ENCODE measurements at regions not wholly inside any gene's neighbourhood (a gene's known extent, or its start where the extent isn't known, plus 50 kb on each side); places are given as distances from the start of the nearest gene placed in this dataset.
"Not testable (repeated sequence)": the region's sequence is repeated elsewhere in the genome, so short reads cannot be mapped to it uniquely, and the experiment has no call there.

DNA sequence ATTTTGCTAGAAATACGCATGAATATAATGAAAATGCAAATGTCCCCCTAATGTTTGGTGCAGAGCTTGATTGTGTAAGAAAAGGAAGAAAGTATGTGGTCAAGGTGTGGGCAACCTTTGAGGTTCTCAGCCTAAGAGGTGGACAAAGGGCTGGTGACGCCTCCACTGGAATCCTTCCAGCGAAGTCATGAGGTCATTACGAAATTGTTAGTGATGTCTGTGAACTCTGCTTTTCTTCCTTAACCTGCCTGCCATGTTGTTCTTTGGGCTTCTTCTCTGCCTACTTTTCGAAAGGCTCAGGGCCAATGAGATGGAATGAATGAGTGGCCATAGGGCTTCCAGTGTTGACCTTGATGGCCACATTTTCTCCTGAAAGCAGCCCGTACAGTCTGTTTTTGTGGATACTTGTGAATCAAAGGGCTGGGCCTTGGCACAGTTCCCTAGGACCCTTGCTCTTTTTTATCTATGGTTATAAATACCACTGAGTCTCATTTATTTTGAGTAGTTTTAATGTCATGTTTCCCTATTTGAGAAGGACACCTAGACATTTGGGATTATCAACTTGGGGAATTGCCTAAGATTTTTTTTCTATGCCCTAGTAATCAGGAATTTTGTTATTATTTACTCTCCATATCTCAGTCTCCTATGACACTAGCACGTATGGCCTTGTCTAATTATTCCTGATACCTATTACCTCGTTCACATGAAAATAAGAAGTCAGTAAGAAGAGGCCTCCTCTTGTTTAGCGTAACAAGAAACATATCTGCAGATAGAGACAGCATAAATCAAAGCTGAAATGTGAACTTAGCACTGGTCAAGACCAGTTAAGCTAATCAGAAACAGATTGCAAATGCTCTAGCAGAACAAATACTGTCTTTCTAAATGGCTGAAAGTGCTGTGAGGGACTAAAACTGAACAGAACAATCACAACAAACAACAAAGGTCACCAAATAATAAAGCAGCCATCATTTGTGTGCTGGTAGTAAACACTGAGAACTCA, 334.6 kb downstream of the BCL2L11 start:
- DNase-seq: not testable (repeated sequence)

DNA sequence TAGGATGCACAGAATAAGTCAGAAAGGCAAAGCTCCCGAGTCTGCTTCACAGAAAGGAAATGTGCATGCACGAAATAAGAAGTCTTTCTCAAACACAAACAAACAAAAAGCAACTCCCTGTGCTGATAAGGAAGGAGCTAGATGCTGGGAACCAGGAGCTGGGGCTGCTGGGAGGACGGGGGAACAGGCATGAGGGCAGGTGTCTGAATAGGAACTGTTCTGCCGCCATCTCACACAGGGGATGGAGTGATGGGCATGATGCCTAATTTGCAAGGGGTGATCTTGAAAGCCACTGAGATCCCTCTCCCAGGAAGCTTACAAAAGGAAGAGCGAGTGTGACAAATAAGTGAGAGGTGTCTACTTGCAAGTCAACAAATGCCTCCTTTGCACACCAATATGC, 336.5 kb downstream of the BCL2L11 start:
- not testable (repeated sequence) for DNase-seq

DNA sequence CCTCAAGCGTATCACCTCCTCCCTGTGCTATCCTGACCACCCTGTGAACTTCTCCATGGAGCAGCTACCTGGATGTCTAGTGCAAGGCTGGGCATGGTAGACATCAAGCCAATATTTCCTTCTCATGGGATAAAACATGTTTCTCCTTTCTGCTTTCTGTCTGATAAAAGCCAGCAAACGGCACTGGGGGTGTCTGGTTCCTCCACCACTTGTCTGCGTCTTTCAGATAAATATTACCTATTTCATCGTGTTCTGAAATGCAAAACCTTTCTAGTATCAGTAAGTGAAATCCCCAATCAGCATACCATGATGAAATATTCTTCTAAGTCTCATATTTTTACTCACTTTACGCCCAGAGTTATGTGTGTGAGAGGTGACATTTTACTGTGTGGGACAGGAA, 340.2 kb downstream of the BCL2L11 start:
- DNase-seq: not testable (repeated sequence)

DNA sequence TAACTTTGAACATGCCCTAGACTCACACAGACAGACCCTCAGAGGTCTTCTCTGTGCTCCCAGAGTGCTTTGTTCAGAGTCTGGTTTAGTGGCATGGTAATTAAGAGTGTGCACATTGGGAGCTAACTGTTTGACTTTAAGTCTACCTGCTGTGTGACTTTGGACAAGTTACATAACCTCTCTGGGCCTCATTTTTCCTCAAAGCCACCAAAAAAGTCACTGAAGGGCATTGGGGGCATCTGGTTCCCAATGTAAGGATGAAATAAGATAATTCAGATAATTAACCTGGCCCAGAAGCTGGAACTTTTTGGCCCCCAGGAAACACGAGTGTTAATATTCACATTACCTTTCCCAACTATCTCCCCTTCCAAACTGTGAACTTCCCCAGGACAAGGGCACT, 341.1 kb downstream of the BCL2L11 start:
- not testable (repeated sequence) for DNase-seq

DNA sequence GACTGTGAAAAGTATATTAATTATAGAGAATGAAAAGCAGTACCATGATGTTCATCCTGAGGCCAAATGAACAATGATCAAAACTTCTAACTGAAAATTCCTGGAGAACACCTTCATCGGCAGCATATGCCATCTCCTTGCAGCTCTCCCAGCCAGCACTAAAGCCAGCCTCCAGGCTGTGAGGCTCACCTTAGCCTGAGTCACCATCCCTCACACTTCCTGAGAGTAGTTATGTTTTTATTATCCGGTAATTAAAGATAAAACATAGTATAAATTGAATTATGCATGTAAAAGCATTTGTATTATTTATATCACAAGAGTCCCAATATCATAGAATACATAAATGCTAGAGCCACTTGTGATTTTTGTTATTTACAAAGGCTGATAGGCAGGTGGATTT, 341.9 kb downstream of the BCL2L11 start:
- DNase-seq: not testable (repeated sequence)

DNA sequence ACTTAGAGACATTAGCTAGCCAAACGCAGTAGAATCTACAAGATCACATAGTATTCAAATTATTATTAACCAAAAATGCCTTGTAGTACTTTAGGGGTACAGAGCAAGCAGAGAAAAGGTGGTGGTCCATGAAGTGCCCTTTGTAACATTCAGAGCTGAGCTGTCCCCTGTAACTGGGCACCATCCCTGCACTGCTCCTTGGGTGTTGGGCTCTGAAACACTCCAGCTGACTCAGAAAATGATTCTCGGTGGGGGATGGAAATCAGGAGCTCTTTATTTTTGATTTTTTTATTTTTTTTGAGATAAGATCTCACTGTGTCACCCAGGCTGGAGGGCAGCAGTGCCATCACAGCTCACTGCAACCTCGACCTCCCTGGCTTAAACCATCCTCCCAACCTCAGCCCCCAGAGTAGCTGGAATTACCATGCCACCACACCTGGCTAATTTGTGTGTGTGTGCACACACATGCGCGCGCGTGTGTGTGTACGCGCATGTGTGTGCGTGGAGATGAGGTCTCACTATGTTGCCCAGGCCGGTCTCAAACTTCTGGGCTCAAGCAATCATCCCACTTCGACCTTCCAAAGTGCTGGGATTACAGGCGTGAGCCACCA, 342.6 kb downstream of the BCL2L11 start:
- DNase-seq: not testable (repeated sequence)

DNA sequence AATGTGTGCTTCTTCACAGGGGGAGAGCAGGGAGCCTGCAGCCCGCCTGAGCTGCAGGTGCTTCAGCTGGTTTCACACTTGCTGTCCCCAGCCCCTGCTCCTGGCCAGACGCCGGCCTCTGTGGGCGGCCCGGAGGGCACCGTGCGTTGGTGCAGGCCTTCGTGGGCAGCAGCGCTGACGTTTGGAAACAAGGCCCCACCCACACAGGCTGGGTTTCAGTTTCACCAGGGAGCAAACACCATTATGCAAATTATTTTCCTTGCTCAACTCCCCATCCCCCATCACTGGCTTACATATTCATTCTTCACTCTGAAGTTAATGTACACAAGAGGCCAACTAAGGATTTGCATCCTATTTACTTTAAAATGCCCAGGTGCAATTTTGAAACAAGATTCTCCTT, 343.2 kb downstream of the BCL2L11 start:
- not testable (repeated sequence) for DNase-seq

DNA sequence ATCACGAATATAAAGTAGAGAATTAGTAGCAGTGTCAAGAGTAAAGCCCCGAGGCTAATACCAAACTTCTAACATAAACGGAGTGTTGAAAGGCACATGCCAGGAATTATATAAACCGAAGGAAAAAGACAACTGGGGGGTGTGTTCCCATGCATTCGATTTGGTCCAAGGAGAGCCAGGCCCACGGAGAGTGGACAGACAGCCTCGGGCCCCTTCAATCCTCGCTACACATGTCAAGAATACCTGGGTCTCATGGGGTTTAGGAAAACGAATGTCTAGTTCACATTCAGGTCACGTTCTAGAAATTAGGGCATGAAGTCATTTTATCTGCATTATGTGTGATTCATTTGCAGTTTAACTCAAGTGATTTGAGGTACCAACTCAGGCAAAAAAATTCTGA, 343.7 kb downstream of the BCL2L11 start:
- not testable (repeated sequence) for DNase-seq

DNA sequence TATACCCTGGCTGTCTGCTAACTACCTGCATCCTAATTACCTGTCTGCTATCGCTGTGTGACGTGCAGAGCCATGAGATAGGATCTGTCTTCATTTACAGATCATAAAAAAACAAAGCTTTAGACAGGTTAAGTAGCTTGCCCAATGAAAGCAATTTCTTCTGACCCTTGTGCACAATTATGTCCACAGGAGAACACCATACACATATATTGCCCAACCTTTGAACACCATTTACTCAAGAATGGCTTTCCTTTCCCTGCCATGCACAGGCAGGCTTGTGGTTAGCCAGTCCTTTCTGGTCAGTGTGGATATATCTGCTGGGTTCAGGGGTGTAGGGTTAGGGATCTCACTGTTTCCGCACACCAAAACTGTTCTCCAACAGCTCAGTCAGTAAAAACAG, 344.8 kb downstream of the BCL2L11 start:
- not testable (repeated sequence) for DNase-seq

DNA sequence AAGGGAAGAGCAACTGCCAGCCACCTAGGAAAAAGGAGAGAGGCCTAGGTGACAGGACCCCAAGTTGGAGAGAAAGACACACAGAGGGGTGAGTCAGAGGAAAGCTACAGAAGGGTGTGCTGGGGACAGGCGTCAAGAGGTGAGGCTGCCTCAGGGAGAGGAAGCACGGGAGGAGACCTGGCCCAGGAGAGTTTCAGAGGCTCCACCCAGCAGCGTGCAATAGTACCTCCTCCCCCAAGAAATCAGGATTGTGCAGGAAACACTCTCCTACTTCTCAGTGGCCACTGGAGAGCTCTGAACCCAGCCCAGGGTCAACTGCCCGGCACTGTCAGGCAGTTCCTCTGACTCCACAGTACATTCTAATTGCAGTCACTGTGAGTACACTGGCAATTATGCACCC, 346.0 kb downstream of the BCL2L11 start:
- DNase-seq: not testable (repeated sequence)

DNA sequence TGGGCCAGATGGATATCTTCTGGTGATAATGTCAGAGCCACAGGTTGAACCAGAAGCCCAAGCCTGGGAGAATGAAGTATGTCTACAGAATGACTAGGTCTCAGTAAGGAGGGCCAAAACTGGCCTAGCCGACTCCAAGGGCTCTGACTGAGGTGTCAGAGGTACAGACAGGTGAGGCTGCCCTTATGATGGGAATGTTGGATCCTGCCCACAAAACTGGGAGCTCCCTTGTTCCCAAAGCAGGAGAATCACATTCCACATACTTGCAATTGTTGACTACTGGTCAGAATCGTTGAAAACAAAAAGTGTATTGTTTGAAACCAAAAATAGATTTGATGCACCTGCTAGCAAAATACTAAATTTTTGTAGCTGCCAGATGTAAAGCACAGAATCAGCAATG, 350.2 kb downstream of the BCL2L11 start:
- not testable (repeated sequence) for DNase-seq

DNA sequence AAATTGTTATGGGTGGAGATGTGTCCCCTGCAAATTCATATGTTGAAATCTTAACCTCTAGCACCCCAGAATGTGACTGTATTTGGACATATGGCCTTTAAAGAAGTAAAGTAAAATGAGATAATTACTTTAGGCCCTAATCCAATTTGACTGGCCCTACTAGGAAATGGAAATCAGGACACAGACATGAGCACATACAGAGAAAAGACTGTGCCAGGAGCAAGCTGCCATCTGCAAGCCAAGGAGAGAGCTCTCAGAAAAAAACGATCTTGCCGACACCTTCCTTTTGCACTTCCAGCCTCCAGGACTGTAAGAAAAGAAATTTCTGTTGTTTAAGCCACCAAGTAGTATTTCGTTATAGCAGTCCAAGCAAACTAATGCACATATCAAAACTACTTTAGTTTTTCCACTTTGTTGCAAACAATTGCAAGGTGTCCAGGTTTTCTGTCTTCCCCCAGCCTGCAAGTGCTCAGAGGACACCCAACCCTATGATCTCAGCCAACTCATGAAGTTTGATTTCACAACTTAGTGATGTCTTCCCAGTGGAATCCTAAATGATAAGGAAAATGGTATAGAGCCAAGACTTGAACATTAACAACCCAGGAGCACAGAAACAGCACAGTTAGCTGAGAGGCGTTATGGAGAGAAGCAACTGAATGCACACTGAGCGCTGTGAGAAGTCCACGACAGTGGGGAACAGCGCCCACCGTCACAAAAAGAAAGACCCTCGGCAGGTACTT, 351.2 kb downstream of the BCL2L11 start:
- DNase-seq: not testable (repeated sequence)

DNA sequence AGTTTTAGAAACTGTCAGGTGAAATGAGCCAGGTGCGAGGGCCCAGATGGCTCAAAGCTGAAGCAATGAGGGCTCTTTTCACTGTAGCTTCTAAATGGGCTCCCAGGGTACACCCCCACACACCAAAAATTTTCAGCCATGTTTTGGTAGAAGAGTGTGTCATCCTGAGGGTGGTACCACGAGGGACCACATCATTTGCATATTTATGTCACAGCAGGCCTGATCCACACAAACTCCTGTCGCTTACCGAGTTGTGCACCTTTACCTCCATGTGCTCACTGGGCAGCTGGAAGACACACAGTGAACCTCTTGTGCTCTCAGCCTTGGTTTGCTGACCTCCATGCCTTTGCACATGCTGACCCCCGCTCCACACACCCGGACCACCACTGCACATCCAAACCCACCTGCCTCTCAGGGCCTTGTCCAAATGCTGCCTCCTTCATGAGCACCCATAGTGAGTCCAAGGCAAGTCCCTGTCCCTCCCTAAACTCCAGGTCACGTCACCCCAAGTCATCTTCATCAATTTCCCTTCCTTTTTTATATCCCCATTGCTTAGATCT, 352.2 kb downstream of the BCL2L11 start:
- DNase-seq: not testable (repeated sequence)

DNA sequence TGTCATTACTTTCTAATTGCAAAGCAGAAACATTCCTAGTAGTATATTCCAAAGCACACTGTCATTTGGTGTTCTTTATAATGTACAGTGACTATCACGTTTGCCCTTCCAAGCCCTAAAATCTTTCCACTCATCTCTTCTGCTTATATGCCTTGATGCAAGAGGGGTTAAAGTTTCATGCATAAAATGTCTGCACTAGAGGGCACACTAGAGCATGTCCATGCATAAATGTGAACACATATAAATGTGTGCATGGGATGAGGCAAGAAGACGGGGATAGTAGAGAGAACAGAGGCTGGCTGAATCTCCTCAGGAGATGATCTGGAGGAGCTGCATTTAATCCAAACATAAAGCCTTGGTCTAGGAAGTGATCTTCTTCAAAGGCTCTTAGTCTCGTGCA, 352.8 kb downstream of the BCL2L11 start:
- not testable (repeated sequence) for DNase-seq

DNA sequence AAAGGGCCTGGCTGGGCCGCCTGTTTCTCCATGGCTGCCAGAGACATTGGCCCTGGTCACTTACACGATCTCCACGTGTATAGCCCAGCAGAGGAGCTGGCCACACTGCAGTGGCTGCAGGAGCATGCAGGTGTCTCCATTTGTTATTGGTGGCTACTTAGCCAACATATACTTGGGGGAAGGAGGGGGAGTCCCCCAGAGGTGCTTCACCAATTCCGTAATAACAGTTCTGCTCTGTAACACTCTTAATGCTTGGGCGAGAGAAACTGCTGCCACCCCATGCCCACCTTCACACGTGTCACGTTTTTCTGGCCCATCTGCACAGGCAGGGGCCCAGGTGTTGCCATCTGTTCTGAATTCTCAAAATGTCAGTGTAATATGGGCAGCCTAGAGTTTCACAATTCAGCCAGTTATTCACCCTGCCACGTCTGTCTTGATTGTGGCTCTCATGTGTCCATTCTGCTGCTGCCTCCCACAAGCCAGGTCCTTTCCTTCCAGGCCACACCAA, 353.5 kb downstream of the BCL2L11 start:
- DNase-seq: not testable (repeated sequence)

DNA sequence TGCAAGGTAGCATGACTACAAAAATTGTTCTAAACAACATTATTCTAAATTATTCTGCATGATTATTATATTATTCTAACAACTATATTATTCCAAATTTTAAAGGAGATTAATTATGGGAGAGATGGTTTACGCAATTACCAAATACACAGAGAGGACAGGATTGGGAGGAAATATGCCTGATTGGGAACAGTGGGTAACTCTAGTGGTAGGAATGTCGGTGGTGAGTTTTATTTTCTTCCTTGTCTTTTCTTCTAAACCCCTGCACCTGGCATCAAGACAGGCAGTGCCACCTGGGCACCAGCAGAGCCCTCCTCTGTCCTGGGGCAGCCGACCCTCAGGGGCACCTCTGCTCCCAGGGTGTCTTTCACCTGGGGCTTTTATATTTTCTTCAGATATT, 357.6 kb downstream of the BCL2L11 start:
- not testable (repeated sequence) for DNase-seq

DNA sequence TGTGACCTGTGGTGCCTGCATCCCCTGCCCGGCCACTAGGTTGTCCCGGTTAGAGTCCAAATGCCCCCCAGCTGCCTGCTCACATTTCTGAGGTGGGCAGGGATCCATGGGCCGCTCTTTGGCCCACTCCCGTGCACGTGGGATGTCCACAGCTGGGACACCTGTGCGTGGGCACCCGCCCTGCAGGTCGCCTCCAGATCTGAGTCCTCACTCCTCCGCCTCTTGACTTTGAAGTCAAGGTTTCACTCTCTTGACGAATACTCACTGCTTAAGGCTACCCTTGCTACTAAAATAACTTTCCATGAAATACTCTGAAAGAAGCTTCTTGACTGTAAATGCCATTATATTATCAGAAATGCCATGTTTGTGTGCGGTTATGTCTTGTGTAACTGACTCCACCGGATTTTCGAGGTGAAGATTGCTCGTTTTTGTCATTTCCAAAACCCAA, 358.2 kb downstream of the BCL2L11 start:
- not testable (repeated sequence) for DNase-seq

DNA sequence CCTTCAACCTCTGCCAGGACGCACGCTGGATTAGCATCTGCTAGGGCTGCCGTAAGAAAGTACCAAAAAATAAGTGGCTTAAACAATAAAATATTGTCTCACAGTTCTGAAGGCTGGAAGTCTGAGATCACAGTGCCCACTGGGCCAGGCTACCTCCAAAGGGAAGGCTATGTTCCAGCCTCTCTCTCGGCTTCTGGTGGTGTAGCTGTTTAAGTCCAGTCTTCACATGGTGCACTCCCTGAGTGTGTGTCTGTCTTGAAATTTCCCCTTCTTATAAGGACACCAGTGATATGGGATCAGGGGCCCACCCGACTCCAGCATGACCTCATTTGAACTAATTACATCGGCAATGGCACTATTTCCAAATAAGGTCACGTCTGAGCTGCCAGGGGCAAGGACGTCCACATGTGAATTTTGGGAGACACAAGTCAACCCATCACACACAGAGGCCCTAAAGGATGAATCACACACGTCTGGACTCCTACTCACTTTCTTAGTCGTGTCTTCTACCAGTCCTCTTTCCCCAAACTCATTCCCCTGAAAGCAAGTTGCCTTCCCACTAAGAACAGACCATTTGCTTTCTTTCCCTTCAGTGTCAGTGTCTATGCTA, 359.4 kb downstream of the BCL2L11 start:
- not testable (repeated sequence) for DNase-seq

DNA sequence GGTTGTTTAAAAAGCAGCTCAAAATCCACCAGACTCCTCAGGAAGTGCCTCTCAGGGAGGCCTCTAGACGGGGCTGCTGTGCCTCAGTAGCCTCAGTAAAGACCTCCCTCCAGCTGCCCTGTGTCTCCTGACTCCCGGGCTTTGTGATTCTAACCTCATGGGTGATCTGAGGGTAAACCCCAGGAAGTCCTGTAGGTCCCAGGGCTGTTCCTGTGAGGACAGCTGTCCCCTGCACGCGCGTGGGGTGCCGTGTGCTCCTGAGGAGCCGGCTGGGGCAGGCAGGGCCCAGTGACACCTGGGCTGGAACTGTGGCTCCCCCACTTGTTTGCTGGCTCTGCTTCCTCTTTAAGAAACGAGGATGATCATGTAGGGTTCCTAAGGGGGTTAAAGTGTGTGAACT, 359.9 kb downstream of the BCL2L11 start:
- DNase-seq: not testable (repeated sequence)

DNA sequence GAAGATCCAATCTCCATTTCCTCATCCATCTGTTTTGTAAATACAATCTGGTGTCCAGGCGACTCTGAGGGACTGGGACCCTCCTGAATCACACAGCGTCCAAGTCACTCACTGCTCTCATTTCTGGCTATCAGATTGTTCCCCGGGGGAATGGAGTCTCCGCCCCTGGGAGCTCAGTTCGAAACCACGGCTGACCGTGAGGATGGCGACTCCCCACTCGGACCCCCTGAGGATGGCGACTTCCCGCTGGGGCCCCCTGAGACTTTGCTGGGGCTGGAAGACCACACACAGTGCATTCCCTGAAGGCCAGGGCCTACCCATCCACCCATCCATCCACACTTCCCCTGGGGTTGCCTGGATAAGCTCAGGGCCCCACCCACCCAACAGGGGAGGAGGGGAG, 360.5 kb downstream of the BCL2L11 start:
- DNase-seq: not testable (repeated sequence)

DNA sequence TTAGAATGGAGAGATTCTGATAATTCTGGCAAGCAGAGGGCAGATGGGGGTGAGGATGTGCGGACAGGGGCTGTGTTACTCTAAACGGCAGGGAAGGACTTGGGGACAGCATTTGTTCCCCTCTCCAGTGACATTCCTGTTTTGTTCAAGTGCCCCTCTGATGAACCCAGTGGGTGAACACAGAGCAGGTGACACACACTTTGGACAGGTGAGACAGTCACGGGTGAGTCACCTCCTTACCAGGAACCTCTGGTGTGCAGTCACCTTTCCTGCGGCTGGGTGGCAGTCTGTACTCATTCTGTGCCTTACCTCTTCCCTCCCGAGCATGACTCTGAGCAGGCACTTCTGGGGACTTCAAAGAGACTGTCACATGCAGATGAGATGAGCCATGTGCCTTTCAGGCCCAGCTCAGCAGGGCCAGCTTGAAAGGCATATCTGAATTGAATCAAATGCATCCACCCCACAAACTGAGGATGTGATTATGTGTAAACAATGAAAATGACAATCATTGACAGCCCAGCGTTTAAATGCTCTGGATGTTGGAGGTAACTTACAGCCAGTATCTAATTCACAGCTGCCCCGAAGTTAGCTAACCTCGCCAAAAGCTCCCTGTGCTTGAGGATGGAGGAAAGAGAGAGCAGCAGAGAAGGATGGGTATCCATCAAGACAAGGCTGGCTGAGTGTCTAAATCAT, 362.4 kb downstream of the BCL2L11 start:
- not testable (repeated sequence) for DNase-seq

All from stimulated activated naive CD4-positive, alpha-beta T cell (primary cell).